Endothelial cell of hepatic sinusoid (primary cell): ENCODE measurements at regions not wholly inside any gene's neighbourhood (a gene's known extent, or its start where the extent isn't known, plus 50 kb on each side); places are given as distances from the start of the nearest gene placed in this dataset.
"Not testable (repeated sequence)": the region's sequence is repeated elsewhere in the genome, so short reads cannot be mapped to it uniquely, and the experiment has no call there.

ENCODE experiments used
- in situ Hi-C: cut with HindIII; loops from 2 replicates; pipeline ENCODE4 v1.10.0; 2017; ENCODE audit warnings: low sequenced_read_pairs

DNA sequence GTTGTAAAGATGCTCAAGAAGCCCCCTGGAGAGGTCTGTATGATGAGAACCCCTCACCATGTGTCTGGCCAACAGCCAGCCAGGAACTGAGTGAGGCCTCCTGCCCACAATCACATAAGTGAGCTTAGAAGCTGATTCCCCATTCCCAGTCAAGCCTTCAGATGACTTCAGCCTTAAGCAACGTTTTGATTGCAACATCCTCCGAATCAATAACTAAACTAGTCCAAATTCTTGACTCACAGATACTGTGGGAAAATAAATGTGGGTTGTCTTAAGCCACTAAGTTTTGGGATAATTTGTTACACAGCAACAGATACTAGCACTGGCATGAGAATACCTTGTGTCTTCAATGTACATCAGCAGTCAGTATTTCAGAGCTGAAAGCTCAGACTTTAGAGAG is 54.5 kb upstream of the HS3ST4 start:
- in situ Hi-C loops = no loop called here

DNA sequence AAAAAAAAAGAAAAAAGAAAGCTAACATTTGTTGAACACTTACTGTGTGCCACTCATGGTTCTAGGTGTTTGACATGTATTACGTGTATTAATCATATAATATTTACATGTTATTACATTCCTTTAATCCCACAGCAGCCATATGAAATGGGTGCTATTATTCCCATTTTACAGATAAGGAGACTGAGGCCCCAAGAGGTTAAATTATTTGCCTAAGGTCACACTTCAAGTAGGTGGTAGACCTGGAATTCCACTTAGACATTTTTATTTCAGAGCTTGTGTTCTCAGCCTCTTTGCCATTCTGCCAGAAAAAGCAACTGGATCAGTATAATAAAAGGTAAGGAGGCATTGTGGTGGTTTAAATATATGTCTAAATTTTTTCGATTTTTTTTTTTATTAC is 55.1 kb upstream of the HS3ST4 start:
- in situ Hi-C loops = no loop called here

DNA sequence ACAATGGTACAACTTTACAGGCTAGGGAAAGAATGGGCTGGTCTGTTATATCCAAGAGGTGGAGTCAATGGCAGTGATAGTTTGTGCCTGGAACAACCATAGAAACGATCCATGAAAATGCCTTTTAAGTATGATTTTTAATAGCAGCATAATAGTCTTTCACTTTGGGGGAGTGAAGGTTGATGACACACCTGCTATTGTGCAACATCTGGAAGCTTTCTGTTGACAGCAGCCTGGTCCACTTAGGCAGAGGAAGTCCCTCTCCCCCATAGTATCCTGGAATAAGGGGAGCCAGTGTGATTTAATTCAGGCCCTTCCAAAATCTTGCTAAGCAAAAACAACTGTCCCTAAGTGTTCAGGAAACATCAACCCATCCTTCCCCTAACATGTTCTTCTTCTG is 56.3 kb upstream of the HS3ST4 start:
- in situ Hi-C loops = no loop called here

DNA sequence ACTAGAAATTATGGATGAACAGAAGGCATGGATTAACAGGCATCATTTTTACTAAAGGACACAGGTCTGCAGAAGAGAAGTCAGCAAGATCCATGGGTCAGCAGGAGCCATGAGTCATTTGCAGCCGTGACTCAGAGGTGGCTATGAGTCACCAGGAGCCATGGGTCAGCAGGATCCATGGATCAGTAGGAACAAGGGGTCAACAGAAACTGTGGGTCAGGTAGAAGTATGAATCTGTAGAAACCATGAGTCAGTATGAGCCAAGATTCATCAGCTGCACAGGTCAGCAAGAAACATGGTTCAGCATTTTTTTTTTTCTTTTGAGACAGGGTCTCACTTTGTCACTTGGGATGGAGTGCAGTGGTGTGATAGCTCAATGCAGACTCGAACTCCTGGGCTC is 58.2 kb upstream of the HS3ST4 start:
- in situ Hi-C loops = no loop called here

DNA sequence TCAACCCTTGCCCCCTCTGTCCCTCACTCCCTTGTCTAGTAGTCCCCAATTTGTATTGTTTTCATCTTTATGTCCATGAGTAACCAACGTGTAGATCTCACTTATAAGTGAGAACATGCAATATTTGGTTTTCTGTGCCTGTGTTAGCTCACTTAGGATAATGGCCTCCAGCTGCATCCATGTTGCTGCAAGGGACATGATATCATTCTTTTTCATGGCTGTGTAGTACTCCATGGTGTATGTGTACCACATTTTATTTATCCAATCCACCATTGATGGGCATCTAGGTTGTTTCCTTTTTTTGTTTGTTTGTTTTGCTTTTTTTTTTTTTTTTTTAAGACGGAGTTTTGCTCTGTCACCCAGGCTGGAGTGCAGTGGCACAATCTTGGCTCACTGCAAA is 63.0 kb upstream of the HS3ST4 start:
- in situ Hi-C loops = no loop called here

DNA sequence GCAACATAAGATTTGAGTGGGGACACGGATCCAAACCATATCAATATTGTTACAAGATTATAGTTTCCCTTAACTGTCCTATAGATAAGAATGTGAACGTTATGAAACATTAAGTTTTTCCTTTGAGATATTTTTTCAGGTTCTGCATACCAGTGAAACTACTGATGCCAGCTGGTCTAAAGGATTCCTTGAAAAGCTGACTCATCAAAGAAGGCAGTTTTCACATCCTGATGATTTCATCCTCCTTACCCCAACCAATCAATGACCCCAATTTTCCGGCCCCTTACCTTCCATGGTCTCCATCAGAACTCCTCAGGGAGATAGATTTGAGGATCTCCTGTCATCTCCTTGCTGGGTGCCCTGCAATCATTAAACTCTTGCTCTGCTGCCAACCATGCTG is 64.1 kb upstream of the HS3ST4 start:
- in situ Hi-C loops = no loop called here

DNA sequence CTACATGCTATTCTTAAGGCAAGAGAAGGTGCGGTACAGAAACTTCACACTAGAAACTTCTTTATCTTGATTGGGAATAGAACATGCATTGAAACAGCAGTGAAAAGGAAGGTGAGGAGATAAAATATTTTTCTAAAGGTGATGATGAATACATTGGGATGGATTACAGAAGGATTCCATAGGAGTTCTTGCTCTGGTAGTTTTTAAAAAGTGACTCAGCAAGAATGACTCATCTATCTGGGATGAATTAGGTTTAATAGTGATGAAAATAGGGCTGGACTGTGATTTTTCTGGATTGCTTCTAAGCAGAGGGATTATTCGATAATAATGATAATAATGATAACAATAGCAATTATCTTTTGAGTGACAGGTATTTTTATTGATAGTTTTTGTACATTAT is 65.6 kb upstream of the HS3ST4 start:
- in situ Hi-C loops = no loop called here

DNA sequence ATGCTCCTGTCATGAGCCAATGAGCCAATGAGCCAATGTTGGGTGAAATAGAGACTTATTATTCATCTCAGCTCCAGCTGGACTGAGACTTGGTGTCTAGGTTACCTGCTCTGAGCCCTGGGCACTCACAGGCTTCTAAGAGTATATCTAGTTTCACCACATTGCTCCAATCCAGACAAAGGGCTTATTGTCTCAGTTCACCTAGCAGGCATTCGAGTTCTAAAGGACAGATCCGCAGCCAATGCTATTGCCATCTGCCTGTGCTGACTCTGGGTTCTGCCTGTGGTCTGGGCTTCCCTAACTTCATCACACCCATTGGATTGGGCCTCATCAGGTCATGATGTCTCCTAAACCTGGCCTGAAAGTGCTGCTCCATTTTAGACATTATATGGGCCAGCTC is 66.1 kb upstream of the HS3ST4 start:
- in situ Hi-C loops = no loop called here

DNA sequence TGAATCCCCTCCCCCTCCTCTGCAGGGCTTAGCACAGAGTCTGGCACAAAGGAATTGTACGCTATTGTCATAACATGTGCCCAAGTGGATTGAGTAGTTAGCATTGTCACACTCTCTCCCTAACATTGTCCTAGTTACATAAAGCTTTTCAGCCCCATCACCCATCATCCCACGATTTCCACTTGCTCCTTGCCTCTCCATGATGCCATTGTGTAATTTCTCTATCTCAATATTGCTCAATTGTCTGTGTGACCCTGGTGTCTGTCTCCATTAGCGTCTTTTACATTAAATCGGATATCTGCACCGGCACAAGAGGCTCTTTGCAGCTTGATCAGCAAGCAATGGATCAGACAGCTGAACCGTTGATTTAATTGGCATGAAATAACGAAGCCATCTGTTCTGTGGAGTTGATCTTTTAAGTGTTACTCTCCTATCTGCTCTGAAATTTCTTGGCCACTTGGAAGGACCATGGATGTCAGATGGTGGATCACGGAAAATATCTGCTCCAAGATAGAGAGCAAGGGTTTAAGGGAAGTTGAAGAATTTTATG is 77.0 kb upstream of the HS3ST4 start:
- in situ Hi-C loops = no loop called here

DNA sequence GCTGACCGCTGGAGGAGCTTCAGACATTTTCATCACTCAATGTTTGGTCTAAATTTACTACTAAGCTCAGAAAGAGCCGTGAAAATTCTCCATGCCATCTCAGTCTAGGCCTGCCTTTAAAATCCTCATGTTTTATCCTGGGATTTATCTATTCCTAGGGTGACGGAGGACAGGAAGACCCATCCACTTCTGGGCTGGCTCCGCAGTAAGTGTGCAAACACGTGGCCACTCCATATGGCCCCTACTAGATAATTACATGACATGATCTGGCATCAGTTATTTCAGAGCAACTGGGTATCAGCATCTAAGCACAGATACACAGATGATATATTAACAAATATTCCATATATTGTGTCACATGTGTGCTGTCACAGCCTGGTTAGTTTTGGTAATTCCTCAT is 77.8 kb upstream of the HS3ST4 start:
- in situ Hi-C loops = no loop called here

DNA sequence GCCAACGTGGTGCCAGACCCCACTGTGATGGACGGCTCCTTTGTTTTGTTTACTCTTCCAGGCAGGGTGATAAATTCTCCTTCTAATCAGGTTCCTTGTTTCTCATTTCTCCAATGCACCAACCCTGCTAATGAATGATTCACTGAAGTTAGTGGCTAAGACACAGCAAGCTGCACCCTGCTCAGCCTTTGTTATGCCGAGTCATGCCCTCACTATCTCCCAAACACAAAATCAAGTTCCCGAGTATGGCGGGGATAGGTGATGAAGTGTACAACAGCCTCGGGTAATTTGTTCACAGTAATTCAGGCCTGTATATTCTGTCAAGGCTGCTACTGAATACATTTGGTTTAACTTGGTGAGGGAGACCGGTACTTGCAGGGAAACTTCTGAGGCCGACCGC is 83.8 kb upstream of the HS3ST4 start:
- in situ Hi-C loops = no loop called here

DNA sequence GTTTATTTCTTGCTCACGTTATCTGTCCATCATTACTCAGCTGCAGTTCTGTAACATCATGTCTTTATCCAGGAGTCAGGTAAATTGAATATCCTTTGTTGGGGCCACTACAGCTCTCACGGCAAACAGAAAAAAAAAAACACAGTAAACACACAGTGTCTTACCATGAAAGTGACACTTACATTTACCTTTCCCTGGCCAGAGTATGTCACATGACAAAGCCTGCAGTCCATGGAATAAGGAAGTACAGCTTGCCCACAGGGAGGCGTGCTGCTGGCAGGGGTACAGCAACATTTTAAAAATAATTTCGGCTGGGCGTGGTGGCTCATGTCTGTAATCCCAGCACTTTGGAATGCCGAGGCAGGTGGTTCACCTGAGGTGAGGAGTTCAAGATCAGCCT is 85.7 kb upstream of the HS3ST4 start:
- in situ Hi-C loops = no loop called here

DNA sequence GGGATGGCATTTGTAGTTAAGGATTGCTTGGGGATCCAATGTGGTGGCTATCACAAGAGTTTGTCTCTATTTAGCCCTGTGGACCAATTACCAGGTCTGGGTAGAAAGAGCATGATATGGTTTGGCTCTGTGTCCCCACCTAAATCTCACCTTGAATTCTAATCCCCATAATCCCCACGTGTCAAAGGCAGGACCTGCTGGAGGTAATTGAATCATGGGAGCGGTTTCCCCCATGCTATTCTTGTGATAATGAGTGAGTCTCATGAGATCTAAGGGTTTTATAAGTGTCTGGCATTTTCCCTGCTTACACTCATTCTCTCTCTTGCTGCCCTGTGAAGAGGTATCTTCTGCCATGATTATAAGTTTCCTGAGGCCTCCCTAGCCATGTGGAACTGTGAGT is 86.4 kb upstream of the HS3ST4 start:
- in situ Hi-C loops = no loop called here

DNA sequence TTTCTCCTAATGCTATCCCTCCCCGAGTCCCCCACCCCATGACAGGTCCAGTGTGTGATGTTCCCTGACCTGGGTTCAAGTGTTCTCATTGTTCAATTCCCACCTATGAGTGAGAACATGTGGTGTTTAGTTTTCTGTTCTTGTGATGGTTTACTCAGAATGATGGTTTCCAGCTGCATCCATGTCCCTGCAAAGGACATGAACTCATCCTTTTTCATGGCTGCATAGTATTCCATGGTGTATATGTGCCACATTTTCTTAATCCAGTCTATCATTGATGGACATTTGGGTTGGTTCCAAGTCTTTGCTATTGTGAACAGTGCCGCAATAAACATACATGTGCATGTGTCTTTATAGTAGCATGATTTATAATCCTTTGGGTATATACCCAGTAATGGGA is 90.5 kb upstream of the HS3ST4 start:
- in situ Hi-C loops = not testable (repeated sequence)

DNA sequence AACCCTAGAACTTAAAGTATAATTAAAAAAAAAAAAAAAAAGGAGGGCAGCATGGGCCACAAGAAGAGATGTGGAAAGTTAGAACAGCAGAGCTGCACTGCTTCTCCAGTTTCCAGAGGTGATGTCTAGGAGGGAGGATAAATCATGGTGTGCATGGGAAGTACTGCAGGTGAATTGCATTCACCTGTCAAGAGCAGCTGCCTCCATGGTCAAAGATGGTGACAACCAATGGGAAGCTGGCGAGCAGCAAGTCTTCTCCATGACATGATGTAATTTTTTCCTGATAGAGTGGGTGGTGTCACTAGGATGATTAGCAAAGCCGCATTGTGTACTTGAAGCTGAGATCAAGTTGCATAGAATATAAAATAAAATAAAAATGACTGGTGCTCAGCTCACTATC is 95.6 kb upstream of the HS3ST4 start:
- in situ Hi-C loops = no loop called here

DNA sequence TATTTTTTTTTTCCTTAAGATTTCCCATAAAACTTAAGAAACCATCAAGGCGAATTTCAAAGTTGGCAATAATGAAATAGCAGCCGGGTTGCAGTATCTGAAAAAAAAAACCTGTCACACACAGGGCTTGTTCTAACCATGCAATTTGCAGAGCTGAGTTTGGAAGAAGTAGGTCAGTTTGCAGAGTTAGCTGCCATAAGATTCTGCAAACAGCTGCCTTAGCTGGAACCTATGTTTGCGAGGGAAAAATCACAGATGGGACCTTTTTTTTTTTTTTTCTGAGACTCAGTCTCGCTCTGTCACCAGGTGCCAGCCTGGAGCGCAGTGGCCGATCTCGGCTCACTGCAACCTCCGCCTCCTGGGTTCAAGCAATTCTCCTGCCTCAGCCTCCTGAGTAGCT is 98.5 kb upstream of the HS3ST4 start:
- in situ Hi-C loops = no loop called here

DNA sequence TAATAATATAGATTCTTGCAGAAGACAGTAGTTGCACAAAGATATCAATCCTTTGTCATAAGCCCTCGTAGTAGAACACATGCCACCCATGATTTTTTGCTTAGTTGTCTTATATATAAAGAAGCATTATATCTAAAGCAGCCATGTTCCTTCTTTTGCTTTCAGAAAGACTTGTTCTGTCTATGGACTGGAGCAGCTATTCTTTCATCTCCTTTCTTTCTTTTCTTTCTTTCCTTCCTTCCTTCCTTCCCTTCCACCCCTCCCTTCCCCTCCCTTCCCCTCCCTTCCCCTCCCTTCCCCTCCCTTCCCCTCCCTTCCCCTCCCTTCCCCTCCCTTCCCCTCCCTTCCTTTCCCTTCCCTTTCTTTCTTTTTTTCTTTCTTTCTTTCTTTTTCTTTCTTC is 104.0 kb upstream of the HS3ST4 start:
- in situ Hi-C loops = no loop called here

DNA sequence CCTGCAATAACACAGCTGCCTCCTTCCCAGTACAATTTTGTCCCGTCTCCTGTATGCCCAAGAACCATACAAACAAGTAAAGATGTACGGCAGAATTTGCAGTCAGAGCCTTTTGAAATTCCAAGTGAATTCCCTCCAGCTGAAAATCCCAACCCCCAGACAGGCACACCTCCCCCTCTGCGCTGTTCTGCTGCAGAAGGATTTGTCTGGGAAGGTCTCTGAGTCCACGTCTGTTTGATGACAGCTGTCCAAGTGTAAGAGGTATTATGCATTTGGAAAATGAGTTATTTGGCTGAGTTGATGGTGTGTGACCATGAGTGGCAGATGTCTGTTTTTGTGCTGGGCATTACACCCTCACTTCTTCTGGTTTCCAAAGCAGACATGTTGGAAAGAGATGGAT is 104.9 kb upstream of the HS3ST4 start:
- in situ Hi-C loops = no loop called here

DNA sequence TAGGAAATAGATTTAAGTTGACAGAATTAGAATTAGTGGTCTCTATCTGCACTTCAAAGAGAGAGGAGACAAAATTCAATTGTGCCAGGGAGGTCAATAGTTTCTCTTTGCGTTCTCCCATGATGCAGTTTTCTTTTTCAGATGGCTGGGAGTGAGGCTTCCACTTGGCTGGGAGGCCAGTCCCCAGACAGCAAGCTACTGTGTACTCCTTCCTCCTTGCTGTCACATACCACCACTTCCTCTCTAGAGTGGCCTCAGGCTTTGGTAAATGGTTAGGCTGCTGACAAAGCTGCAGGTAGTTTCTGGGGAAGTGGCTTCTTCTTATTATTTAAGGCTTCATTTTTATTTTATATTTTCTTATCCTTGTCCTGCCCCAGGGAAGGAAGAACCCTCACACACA is 106.2 kb upstream of the HS3ST4 start:
- in situ Hi-C loops = no loop called here

DNA sequence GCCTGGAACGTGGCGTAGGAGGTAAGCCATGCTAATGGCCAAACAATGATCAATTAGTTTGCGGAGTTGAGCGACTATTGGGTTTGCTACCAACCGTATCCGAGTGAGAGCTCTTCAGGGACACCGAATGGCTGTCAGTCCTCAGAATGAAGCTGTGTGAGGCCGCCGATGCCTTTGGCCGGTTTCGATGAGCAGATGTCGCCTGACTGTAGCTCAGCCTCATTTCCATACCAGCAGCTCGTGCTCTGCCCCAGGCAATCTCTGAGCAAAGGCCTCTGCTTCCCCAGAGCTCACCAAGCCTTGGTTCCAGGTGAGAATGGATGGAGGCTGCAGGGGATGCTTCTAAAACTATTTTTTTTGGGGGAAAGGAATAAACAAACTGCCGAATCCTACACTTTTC is 111.7 kb upstream of the HS3ST4 start:
- in situ Hi-C loops = no loop called here

DNA sequence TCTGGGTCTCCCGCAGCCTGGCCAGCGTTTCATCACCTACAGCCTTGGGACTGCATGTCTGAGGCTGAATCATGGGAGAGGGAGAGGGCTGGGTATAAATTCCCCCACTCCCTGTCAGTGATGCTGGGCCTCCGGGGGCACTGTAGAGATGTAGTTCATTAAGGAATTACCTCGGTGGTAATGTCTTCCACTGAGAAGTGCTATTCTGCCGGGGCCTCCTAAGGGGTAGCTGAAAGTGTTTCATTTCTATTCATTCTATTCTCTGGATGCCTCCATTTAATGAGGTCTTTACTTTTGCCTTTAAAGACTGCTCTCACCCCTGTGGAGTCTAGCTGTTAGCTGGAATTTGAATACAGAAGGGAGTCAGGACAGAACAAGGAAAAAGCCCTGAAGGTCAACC is 116.4 kb upstream of the HS3ST4 start:
- in situ Hi-C loops = no loop called here

DNA sequence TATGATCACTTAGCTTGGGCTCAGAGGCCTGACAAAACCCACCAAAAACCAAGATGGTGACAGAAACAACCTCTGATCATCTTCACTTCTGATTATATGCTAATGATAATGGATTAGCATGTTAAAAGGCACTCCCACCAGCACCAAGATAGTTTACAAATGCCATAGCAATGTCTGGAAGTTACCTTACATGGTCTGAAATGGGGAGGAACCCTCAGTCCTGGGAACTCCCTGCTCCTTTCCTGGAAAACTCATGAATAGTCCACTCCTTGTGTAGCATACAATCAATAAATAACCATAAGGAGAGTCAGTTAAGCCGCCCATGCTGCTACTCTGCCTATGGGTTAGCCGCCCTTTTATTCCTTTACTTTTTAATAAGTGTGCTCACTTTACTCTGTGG is 120.0 kb upstream of the HS3ST4 start:
- in situ Hi-C loops = no loop called here

DNA sequence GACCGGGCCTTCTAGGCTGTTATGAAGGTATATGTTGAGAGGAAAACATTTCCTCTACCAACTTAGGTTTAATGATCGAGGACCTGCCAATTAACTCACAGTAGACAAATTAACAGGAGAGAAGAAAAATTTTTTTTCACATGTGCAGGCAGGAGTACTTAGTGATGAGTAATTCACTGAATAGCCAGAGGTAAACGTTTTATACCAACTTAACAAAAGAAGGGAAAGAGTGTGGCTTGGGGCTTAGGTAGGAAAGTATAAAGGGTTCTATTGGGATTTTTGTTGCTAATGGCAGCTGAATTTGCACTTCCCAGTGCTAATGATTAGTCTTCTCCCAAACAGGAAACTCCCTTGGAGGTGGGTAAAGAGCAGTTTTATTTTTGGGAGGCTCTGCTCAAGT is 121.6 kb upstream of the HS3ST4 start:
- in situ Hi-C loops = no loop called here

DNA sequence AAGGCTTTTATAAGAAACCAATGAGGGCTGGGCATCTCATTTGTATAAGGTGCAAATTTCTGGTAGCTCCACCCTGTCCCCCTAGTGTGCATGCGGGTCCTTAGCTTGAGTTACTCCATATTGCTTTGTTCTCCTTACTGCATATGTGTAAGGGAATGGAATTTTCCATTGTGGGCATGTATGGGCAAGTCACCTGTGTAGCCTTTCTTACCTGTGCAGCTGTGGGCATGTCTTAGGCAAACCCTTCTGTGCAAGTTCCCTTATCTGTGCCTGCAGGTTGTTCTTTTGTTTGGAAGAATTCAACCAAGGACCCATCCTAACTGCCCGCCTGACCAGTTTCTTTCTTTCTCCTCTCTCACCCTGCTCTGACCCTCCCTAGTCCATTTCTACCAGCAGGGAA is 122.8 kb upstream of the HS3ST4 start:
- in situ Hi-C loops = no loop called here
